Cardiac septum (tissue), 1 donor: ENCODE measurements at regions not wholly inside any gene's neighbourhood (a gene's known extent, or its start where the extent isn't known, plus 50 kb on each side); places are given as distances from the start of the nearest gene placed in this dataset.

ENCODE experiments used
- DNase-seq: peaks from one replicate; pipeline ENCODE4 v3.0.0-alpha.2; 2020; ENCODE audit warnings: low spot score
- intact Hi-C: fragments of 100-400 bp; cut with DNase I; formaldehyde crosslinking; loops from one replicate; pipeline ENCODE4 v1.14.0; 2022
- donor health status: DM: no; HTN: no; CAD: no.

- no peak for DNase-seq
- intact Hi-C loops = no loop called here
These were observed 1407.6 kb upstream of the USP9Y start for GRCh38 chrY:11293392-11293791.

- intact Hi-C loops = no loop called here
- DNase-seq = peak; percentile 68
These were observed 1366.9 kb upstream of the USP9Y start for GRCh38 chrY:11334151-11334550.
